Testis (tissue), 2 donors: ENCODE measurements at regions not wholly inside any gene's neighbourhood (a gene's known extent, or its start where the extent isn't known, plus 50 kb on each side); places are given as distances from the start of the nearest gene placed in this dataset.

Experiments
- DNase-seq: peaks from one replicate; pipeline ENCODE4 v3.0.0-alpha.2; 2019
- H3K27ac ChIP-seq, 2 donors: fragments of 200-600 bp; sonication (generic); one replicate each; pipeline ENCODE4 v1.5.1; 2019
- H3K27me3 ChIP-seq: fragments of 200-600 bp; sonication (generic); one replicate; pipeline ENCODE4 v1.5.1; 2019
- H3K36me3 ChIP-seq: fragments of 200-600 bp; sonication (generic); one replicate; pipeline ENCODE4 v1.5.1; 2017; ENCODE audit warnings: low read depth; ENCODE audit errors: missing control alignments
- H3K4me1 ChIP-seq: fragments of 200-600 bp; sonication (generic); one replicate; pipeline ENCODE4 v1.5.1; 2019
- H3K4me3 ChIP-seq, 2 donors: fragments of 200-600 bp; sonication (generic); one replicate each; pipeline ENCODE4 v1.5.1; 2017 to 2019
- H3K9me3 ChIP-seq: fragments of 200-600 bp; sonication (generic); one replicate; pipeline ENCODE4 v1.5.1; 2017
- CTCF ChIP-seq, 3 experiments: fragments of 450-650 bp in 2 of 3; fragments of 200-600 bp in 1 of 3; sonication (generic) in 1 of 3; IDR thresholded peaks; one replicate each; pipeline ENCODE4 v1.5.1; 2016 to 2019; ENCODE audit warnings: antibody characterized with exemption in 3 of 3, mild to moderate bottlenecking in 2 of 3, moderate library complexity in 1 of 3
- POLR2A ChIP-seq: fragments of 450-650 bp; IDR thresholded peaks from one replicate; pipeline ENCODE4 v1.6.1; 2017; ENCODE audit warnings: antibody characterized with exemption, mild to moderate bottlenecking, moderate library complexity
- WGBS, 2 donors: methylation state at CpG; one replicate each; pipeline ENCODE4 v1.1.5; 2018; 5-methylcytosine and 5-hydroxymethylcytosine counted together
- intact Hi-C: fragments of 100-400 bp; cut with DNase I; formaldehyde crosslinking; loops from one replicate; pipeline ENCODE4 v1.15.1; 2023; ENCODE audit warnings: low total_unique reads

DNA sequence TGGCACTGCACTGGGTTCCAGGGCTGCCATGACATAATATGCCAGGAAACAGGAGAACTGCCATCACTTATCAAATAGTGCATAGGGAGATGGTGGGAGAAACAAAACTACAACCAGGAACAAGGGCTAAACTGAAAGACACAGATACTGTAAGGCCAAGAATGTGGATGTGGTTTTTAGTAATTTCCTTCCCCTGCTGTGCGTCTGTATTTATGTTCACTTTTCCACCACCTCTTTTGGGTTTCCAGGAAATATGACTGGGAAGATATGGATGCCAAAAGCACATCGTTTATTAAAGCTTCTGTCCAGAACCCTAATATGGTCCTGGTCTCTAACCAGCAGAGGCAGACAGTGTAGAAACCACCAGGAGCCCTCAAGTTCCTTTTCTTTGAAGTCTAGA is 759.7 kb upstream of the FANCL start:
- intact Hi-C loops, result no loop called here

DNA sequence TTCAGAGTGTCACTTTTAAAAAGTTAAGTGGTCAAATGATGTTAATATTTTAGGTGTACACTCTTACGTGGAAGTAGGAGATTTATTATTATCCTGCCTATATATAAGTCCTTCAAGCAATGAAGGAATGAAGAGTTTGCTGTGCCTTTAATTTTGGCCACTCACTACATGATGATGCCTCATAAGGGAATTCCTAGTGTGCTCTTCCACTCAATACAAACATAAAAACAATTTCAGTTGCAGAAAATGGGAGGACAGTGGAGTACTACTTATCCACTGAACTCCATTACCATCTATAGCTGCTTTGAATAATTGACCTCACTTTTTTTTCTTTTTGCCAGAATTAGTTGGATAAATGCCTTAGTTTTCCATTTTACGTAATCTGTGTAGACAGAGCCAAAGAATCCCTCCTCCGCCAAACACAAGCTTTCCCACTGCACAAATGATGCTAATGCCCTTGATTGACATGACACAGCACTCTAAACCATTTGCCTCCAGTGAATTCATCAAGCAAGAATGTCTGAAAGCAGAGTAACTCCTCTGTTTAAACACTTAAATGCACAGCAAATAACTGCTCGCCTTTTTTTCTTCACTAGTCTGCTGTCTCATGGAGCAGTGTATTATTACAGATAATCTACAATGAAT is 751.1 kb upstream of the FANCL start:
- intact Hi-C loops, result no loop called here
- Histone ChIP-seq H3K4me3 (no peak overlapping the region), H3K27ac (no peak overlapping the region), H3K9me3 (no peaks in the 10 kb centered on the region), H3K4me1 (no peaks in the 10 kb centered on the region), H3K36me3 (no peaks in the 10 kb centered on the region), H3K27me3 (no peaks in the 10 kb centered on the region)
- TF ChIP-seq POLR2A (no peak), CTCF (IDR thresholded peaks at IDR 0.05) (no peak)
- no peak for DNase-seq
- WGBS, 2 donors, result 58 to 66% methylated on average over 4 of the region's 4 CpGs

More for the DNA sequence above, 759.7 kb upstream of the FANCL start:
- no peaks in the 10 kb centered on the region for H3K27me3 ChIP-seq
- 47 to 69% methylated on average over 2 of the region's 2 CpGs for WGBS, 2 donors
- TF ChIP-seq POLR2A (no peak), CTCF (IDR thresholded peaks at IDR 0.05) (no peak)
- no peaks in the 10 kb centered on the region for H3K9me3 ChIP-seq
- no peak overlapping the region for H3K27ac ChIP-seq
- no peak overlapping the region for H3K4me3 ChIP-seq
- H3K36me3 ChIP-seq, result no peaks in the 10 kb centered on the region
- no peaks in the 10 kb centered on the region for H3K4me1 ChIP-seq
- DNase-seq, result no peak

GRCh38 chr2:58991357-58991756 is 750.2 kb upstream of the FANCL start:
- WGBS, 2 donors, result 64 to 71% methylated on average over 5 of the region's 5 CpGs

GRCh38 chr2:58985541-58985940 is 744.4 kb upstream of the FANCL start:
- Histone ChIP-seq H3K27ac (no peak overlapping the region), H3K36me3 (no peaks in the 10 kb centered on the region), H3K27me3 (no peaks in the 10 kb centered on the region), H3K4me1 (no peaks in the 10 kb centered on the region), H3K9me3 (no peaks in the 10 kb centered on the region), H3K4me3 (no peak overlapping the region)
- 78% methylated on average over 2 of the region's 2 CpGs for WGBS, 2 donors
- no peak for TF ChIP-seq POLR2A
- no peak for TF ChIP-seq CTCF (IDR thresholded peaks at IDR 0.05)
- no peak for DNase-seq
- intact Hi-C loops, result no loop called here

More at GRCh38 chr2:58991357-58991756, 750.2 kb upstream of the FANCL start:
- Histone ChIP-seq H3K27ac (no peak overlapping the region), H3K36me3 (no peaks in the 10 kb centered on the region), H3K9me3 (no peaks in the 10 kb centered on the region), H3K4me1 (no peaks in the 10 kb centered on the region), H3K4me3 (no peak overlapping the region), H3K27me3 (no peaks in the 10 kb centered on the region)
- intact Hi-C loops, result no loop called here
- TF ChIP-seq POLR2A, result no peak
- no peak for TF ChIP-seq CTCF (IDR thresholded peaks at IDR 0.05)
- DNase-seq, result no peak

- no peaks in the 10 kb centered on the region for H3K9me3 ChIP-seq
- 24 to 38% methylated on average over 1 of the region's 1 CpG for WGBS, 2 donors
- H3K4me1 ChIP-seq, result no peaks in the 10 kb centered on the region
- DNase-seq, result no peak
- H3K4me3 ChIP-seq, result no peak overlapping the region
- H3K36me3 ChIP-seq, result no peaks in the 10 kb centered on the region
- intact Hi-C loops, result no loop called here
- no peak overlapping the region for H3K27ac ChIP-seq
- no peaks in the 10 kb centered on the region for H3K27me3 ChIP-seq
- TF ChIP-seq CTCF (IDR thresholded peaks at IDR 0.05) (no peak), POLR2A (no peak)
These were observed 743.6 kb upstream of the FANCL start for GRCh38 chr2:58984731-58985130.
